Naive thymus-derived CD4-positive, alpha-beta T cell (primary cell): ENCODE measurements at regions not wholly inside any gene's neighbourhood (a gene's known extent, or its start where the extent isn't known, plus 50 kb on each side); places are given as distances from the start of the nearest gene placed in this dataset.
"Not testable (repeated sequence)": the region's sequence is repeated elsewhere in the genome, so short reads cannot be mapped to it uniquely, and the experiment has no call there.

ENCODE experiments used
- ATAC-seq: fragments of 150-1000 bp; cut with Tn5 transposase; 2 replicates; pipeline ENCODE4 v1.10.0; 2021; ENCODE audit warnings: mild to moderate bottlenecking, moderate library complexity
- CTCF ChIA-PET: fragments of 350-600 bp; sonication (Branson Sonifier 250); formaldehyde crosslinking; loops from one replicate; lab custom pipeline; 2021; ENCODE audit warnings: antibody characterized with exemption; lab: Charles Lee
- POLR2A ChIA-PET: fragments of 350-600 bp; sonication (Branson Sonifier 250); formaldehyde crosslinking; loops from one replicate; lab custom pipeline; 2021; ENCODE audit warnings: antibody characterized with exemption, inconsistent platforms; lab: Charles Lee
- DNase-seq, 9 donors: peaks; one replicate each; pipeline versions ENCODE4 v3.0.0 to v3.0.0-alpha.2; 2020 to 2022; ENCODE audit warnings: mixed read lengths in 1 of 9
- H3K27ac ChIP-seq: one replicate; pipeline ENCODE4 v1.7.0; 2013; ENCODE audit warnings: mild to moderate bottlenecking, low read depth, low read length, moderate library complexity
- H3K27me3 ChIP-seq, 2 donors: one replicate each; pipeline ENCODE4 v1.7.0; 2013; ENCODE audit warnings: low read length in 2 of 2, mild to moderate bottlenecking in 2 of 2, moderate library complexity in 2 of 2; ENCODE audit not compliant: control insufficient read depth in 2 of 2, insufficient read depth in 2 of 2
- H3K36me3 ChIP-seq, 3 experiments: 1 replicate in 2 of 3; 2 replicates in 1 of 3; pipeline ENCODE4 v1.7.0; 2013; ENCODE audit warnings: low read length in 3 of 3, mild to moderate bottlenecking in 3 of 3, moderate library complexity in 1 of 3; ENCODE audit not compliant: insufficient read depth in 3 of 3, control insufficient read depth in 2 of 3
- H3K4me1 ChIP-seq, 2 donors: one replicate each; pipeline ENCODE4 v1.7.0; 2013; ENCODE audit warnings: low read length in 2 of 2, mild to moderate bottlenecking in 2 of 2, moderate library complexity in 1 of 2; ENCODE audit not compliant: control insufficient read depth in 2 of 2, insufficient read depth in 2 of 2
- H3K4me3 ChIP-seq: 2 replicates; pipeline ENCODE4 v1.7.0; 2013; ENCODE audit warnings: mild to moderate bottlenecking, low read length
- H3K9me3 ChIP-seq, 3 experiments: 1 replicate in 2 of 3; 2 replicates in 1 of 3; pipeline ENCODE4 v1.7.0; 2013; ENCODE audit warnings: low read length in 3 of 3; ENCODE audit not compliant: control insufficient read depth in 2 of 3
- H3K27ac Mint-ChIP-seq, 9 donors: one replicate each; pipeline ENCODE4 v1.8.0; 2020 to 2022; ENCODE audit warnings: mixed read lengths in 9 of 9, mild to moderate bottlenecking in 8 of 9, moderate library complexity in 5 of 9, inconsistent platforms in 2 of 9
- H3K27me3 Mint-ChIP-seq, 5 donors: one replicate each; pipeline ENCODE4 v1.8.0; 2021 to 2022; ENCODE audit warnings: mixed read lengths in 5 of 5, mild to moderate bottlenecking in 1 of 5
- H3K36me3 Mint-ChIP-seq, 5 donors: one replicate each; pipeline ENCODE4 v1.8.0; 2020 to 2022; ENCODE audit warnings: mixed read lengths in 5 of 5, mild to moderate bottlenecking in 3 of 5, inconsistent platforms in 1 of 5
- H3K4me1 Mint-ChIP-seq, 7 donors: one replicate each; pipeline ENCODE4 v1.8.0; 2020 to 2022; ENCODE audit warnings: mixed read lengths in 7 of 7, mild to moderate bottlenecking in 3 of 7, inconsistent platforms in 1 of 7
- H3K4me3 Mint-ChIP-seq, 10 donors: one replicate each; pipeline ENCODE4 v1.8.0; 2020 to 2022; ENCODE audit warnings: mild to moderate bottlenecking in 10 of 10, mixed read lengths in 10 of 10, moderate library complexity in 6 of 10, inconsistent platforms in 2 of 10
- H3K9me3 Mint-ChIP-seq, 11 donors: one replicate each; pipeline ENCODE4 v1.8.0; 2020 to 2022; ENCODE audit warnings: mixed read lengths in 11 of 11, mild to moderate bottlenecking in 4 of 11, inconsistent platforms in 1 of 11, moderate library complexity in 1 of 11
- intact Hi-C, 2 donors: fragments of 100-400 bp; cut with micrococcal nuclease; formaldehyde crosslinking; loops; one replicate each; pipeline ENCODE4 v1.15.1; 2023

- H3K27ac ChIP-seq = no peak overlapping the region
- no peak overlapping the region for H3K4me3 Mint-ChIP-seq
- H3K27me3 Mint-ChIP-seq = no peaks in the 10 kb centered on the region
- H3K4me3 ChIP-seq = no peak overlapping the region
- no peaks in the 10 kb centered on the region for H3K36me3 Mint-ChIP-seq
- ATAC-seq (no peak), DNase-seq (no peak)
- no peaks in the 10 kb centered on the region for H3K27me3 ChIP-seq
- no peaks in the 10 kb centered on the region for H3K36me3 ChIP-seq
- POLR2A ChIA-PET = no interaction called here
- no peak overlapping the region for H3K27ac Mint-ChIP-seq
- H3K4me1 Mint-ChIP-seq = no peaks in the 10 kb centered on the region
- no peaks in the 10 kb centered on the region for H3K4me1 ChIP-seq
- H3K9me3 Mint-ChIP-seq = peaks cover 0 to 17% (median 2%) of the 10 kb centered on the region in 11 donors
- no peaks in the 10 kb centered on the region for H3K9me3 ChIP-seq
- CTCF ChIA-PET = no interaction called here
- intact Hi-C loops = no loop called here
Measured at GRCh38 chr3:882533-882932, 210.3 kb upstream of the CNTN6 start.

- H3K9me3 Mint-ChIP-seq = peaks cover 0 to 34% (median 18%) of the 10 kb centered on the region in 11 donors
- Histone ChIP-seq H3K27ac (no peak overlapping the region), H3K4me1 (no peaks in the 10 kb centered on the region), H3K36me3 (no peaks in the 10 kb centered on the region), H3K9me3 (peaks cover 0 to 12% (median 0%) of the 10 kb centered on the region in 3 experiments), H3K4me3 (no peak overlapping the region), H3K27me3 (no peaks in the 10 kb centered on the region)
- ChIA-PET CTCF (no interaction called here), POLR2A (no interaction called here)
- DNase-seq (no peak), ATAC-seq (no peak)
- no peak overlapping the region for H3K27ac Mint-ChIP-seq
- no peaks in the 10 kb centered on the region for H3K27me3 Mint-ChIP-seq
- no peak overlapping the region for H3K4me3 Mint-ChIP-seq
- H3K36me3 Mint-ChIP-seq = no peaks in the 10 kb centered on the region
- intact Hi-C loops = no loop called here
- no peaks in the 10 kb centered on the region for H3K4me1 Mint-ChIP-seq
Measured at GRCh38 chr3:901953-902778, 190.7 kb upstream of the CNTN6 start.

GRCh38 chr3:905217-905616, 187.6 kb upstream of the CNTN6 start:
- Mint-ChIP-seq H3K27me3 (no peaks in the 10 kb centered on the region), H3K4me3 (no peak overlapping the region), H3K9me3 (peaks cover 2 to 42% (median 18%) of the 10 kb centered on the region in 11 donors), H3K4me1 (no peaks in the 10 kb centered on the region), H3K27ac (no peak overlapping the region), H3K36me3 (peaks cover 0 to 4% (median 0%) of the 10 kb centered on the region in 5 donors)
- Histone ChIP-seq H3K4me3 (no peak overlapping the region), H3K36me3 (no peaks in the 10 kb centered on the region), H3K27ac (no peak overlapping the region), H3K27me3 (no peaks in the 10 kb centered on the region), H3K9me3 (peaks cover 0 to 12% (median 0%) of the 10 kb centered on the region in 3 experiments), H3K4me1 (no peaks in the 10 kb centered on the region)
- intact Hi-C loops = no loop called here
- ChIA-PET POLR2A (no interaction called here), CTCF (no interaction called here)
- DNase-seq (no peak), ATAC-seq (no peak)

DNA sequence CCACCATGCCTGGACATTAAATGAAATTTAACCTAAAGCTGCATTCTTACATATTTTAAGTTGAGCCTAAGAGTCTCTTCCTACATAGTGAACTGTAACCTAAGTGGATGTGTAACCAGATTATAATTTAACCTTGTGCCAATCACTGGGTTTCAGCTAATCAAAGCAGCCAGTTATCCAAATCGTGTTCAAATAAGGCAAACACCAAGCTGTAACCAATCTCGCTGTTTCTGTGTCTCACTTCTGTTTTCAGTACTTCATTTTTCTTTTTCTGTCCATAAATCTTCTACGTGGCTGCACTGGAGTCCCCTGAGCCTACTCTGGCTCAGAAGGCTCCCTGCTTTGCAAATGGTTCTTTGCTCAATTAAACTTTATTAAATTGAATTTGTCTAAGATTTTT, 186.1 kb upstream of the CNTN6 start:
- Histone ChIP-seq H3K27me3 (no peaks in the 10 kb centered on the region), H3K36me3 (no peaks in the 10 kb centered on the region), H3K4me1 (no peaks in the 10 kb centered on the region), H3K4me3 (no peak overlapping the region), H3K27ac (no peak overlapping the region), H3K9me3 (peaks cover 0 to 3% (median 0%) of the 10 kb centered on the region in 3 experiments)
- Mint-ChIP-seq H3K4me1 (no peaks in the 10 kb centered on the region), H3K27ac (no peak overlapping the region), H3K4me3 (no peak overlapping the region), H3K27me3 (no peaks in the 10 kb centered on the region), H3K9me3 (peaks cover 2 to 37% (median 10%) of the 10 kb centered on the region in 11 donors), H3K36me3 (peaks cover 0 to 4% (median 0%) of the 10 kb centered on the region in 5 donors)
- DNase-seq = no peak
- CTCF ChIA-PET = no interaction called here
- no peak for ATAC-seq
- intact Hi-C loops = no loop called here
- POLR2A ChIA-PET = no interaction called here

DNA sequence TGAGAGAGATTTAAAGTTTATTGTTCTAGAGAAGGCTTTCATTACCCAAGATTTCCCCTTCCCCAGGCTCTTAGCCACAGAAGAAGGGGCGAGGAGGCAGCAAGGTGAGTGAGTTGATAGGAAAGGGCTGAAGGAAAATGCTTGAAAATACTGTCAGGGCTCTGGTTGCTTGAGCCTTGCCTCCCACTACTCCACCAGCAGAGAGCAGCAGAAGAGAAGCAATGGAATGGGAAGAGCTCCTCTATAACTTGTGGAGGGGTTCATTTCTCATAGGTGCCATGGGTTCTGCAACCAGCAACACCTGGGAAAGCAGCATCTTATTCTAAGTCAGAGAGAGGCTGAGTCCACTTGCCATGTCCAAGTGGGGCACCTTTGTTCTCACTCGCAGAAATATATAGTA, 184.0 kb upstream of the CNTN6 start:
- peaks cover 1 to 17% (median 2%) of the 10 kb centered on the region in 11 donors for H3K9me3 Mint-ChIP-seq
- intact Hi-C loops = no loop called here
- ATAC-seq (no peak), DNase-seq (no peak)
- Histone ChIP-seq H3K27ac (no peak overlapping the region), H3K4me3 (no peak overlapping the region), H3K4me1 (no peaks in the 10 kb centered on the region), H3K27me3 (no peaks in the 10 kb centered on the region), H3K36me3 (no peaks in the 10 kb centered on the region), H3K9me3 (no peaks in the 10 kb centered on the region)
- H3K4me3 Mint-ChIP-seq = no peak overlapping the region
- ChIA-PET POLR2A (no interaction called here), CTCF (no interaction called here)
- no peaks in the 10 kb centered on the region for H3K27me3 Mint-ChIP-seq
- no peak overlapping the region for H3K27ac Mint-ChIP-seq
- no peaks in the 10 kb centered on the region for H3K4me1 Mint-ChIP-seq
- H3K36me3 Mint-ChIP-seq = peaks cover 0 to 4% (median 0%) of the 10 kb centered on the region in 5 donors

GRCh38 chr3:912717-913116, 180.1 kb upstream of the CNTN6 start:
- H3K4me1 ChIP-seq, ATAC-seq, H3K27ac Mint-ChIP-seq, CTCF ChIA-PET, H3K27me3 ChIP-seq, intact Hi-C loops, H3K4me1 Mint-ChIP-seq, H3K36me3 ChIP-seq, H3K27me3 Mint-ChIP-seq, H3K4me3 ChIP-seq, H3K9me3 ChIP-seq, DNase-seq, POLR2A ChIA-PET, H3K27ac ChIP-seq, H3K36me3 Mint-ChIP-seq: not testable (repeated sequence)
- peak overlapping the region in 1 of 10 donors; percentile 8 for H3K4me3 Mint-ChIP-seq
- peaks cover 0 to 14% (median 2%) of the 10 kb centered on the region in 11 donors for H3K9me3 Mint-ChIP-seq
